ENCODE measurements at regions not wholly inside any gene's neighbourhood (a gene's known extent, or its start where the extent isn't known, plus 50 kb on each side); places are given as distances from the start of the nearest gene placed in this dataset.

GRCh38 chr2:181742922-181743722 is 62.8 kb upstream of the NEUROD1 start:
- no peak overlapping the region for H3K27ac ChIP-seq
- H3K4me1 ChIP-seq, result peaks cover 9% of the 10 kb centered on the region
- no peak overlapping the region for H3K4me3 ChIP-seq
- H3K27me3 ChIP-seq, result no peaks in the 10 kb centered on the region
- no peaks in the 10 kb centered on the region for H3K36me3 ChIP-seq
- no peak for DNase-seq (ENCODE audit: low spot score in 2 of 2)
- TF ChIP-seq POLR2A (IDR thresholded peaks at IDR 0.05), result no peak
- TF ChIP-seq POLR2AphosphoS5 (IDR thresholded peaks at IDR 0.05), result no peak
- TF ChIP-seq EP300 (IDR thresholded peaks at IDR 0.05), result no peak
- TF ChIP-seq CTCF (IDR thresholded peaks at IDR 0.05), result peak; percentile 30 to 43
- no peaks in the 10 kb centered on the region for H3K9me3 ChIP-seq
- 16% methylated on average over 6 of the region's 6 CpGs for WGBS

GRCh38 chr2:181743723-181744031 is 63.4 kb upstream of the NEUROD1 start:
- WGBS, result 75% methylated on average over 2 of the region's 2 CpGs
- no peaks in the 10 kb centered on the region for H3K27me3 ChIP-seq
- TF ChIP-seq POLR2AphosphoS5 (IDR thresholded peaks at IDR 0.05) (no peak), EP300 (IDR thresholded peaks at IDR 0.05) (no peak), POLR2A (IDR thresholded peaks at IDR 0.05) (no peak), CTCF (IDR thresholded peaks at IDR 0.05) (no peak)
- DNase-seq (ENCODE audit: low spot score in 2 of 2), result no peak
- H3K27ac ChIP-seq, result no peak overlapping the region
- H3K36me3 ChIP-seq, result no peaks in the 10 kb centered on the region
- no peak overlapping the region for H3K4me3 ChIP-seq
- peaks cover 9% of the 10 kb centered on the region for H3K4me1 ChIP-seq
- H3K9me3 ChIP-seq, result no peaks in the 10 kb centered on the region

DNA sequence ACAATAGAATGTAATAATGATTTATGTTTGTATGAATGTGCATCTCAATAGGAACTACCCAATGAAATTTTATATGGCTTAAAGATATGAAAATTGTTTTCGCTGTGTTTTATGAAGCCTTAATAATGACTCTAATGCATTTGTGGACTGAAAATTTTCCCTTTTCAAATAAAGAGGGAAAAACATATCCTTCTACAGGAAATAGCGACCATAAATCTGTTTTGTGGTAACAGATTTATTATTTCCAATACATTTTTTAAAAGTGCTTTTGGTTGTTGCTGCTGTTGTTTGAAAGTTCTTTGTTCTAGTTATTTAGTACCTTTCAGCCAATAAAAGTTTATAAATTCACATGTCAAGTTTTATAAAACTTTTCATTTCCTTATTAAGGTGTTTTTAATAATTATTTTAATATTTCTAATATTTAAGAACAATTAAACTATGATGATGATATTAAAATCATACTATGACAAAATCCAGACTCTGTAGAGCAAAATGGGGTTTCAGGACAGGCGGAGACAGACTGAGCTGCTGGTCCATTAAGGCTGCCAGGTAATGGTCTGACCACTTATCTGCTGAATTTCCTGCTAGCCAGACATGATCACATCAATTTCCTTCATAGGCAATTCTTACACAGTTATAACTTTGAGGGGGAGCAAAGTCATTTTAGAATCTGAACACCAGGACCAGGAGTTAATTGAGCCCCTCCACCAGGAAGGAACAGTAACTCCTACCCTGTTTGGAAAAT is 65.7 kb upstream of the NEUROD1 start:
- H3K27ac ChIP-seq, result no peak overlapping the region
- no peak overlapping the region for H3K4me3 ChIP-seq
- no peak for DNase-seq (ENCODE audit: low spot score in 2 of 2)
- WGBS, result 92% methylated on average over 3 of the region's 3 CpGs
- no peaks in the 10 kb centered on the region for H3K9me3 ChIP-seq
- peaks cover 9% of the 10 kb centered on the region for H3K4me1 ChIP-seq
- no peaks in the 10 kb centered on the region for H3K27me3 ChIP-seq
- TF ChIP-seq POLR2AphosphoS5 (IDR thresholded peaks at IDR 0.05), result no peak
- H3K36me3 ChIP-seq, result no peaks in the 10 kb centered on the region

GRCh38 chr2:181746844-181747243 is 66.5 kb upstream of the NEUROD1 start:
- Histone ChIP-seq H3K36me3 (no peaks in the 10 kb centered on the region), H3K27ac (no peak overlapping the region), H3K4me3 (no peak overlapping the region), H3K4me1 (peaks cover 11% of the 10 kb centered on the region), H3K27me3 (no peaks in the 10 kb centered on the region), H3K9me3 (no peaks in the 10 kb centered on the region)
- WGBS, result 65% methylated on average over 2 of the region's 2 CpGs
- TF ChIP-seq EP300 (IDR thresholded peaks at IDR 0.05) (no peak), POLR2A (IDR thresholded peaks at IDR 0.05) (no peak), CTCF (IDR thresholded peaks at IDR 0.05) (no peak), POLR2AphosphoS5 (IDR thresholded peaks at IDR 0.05) (no peak)
- DNase-seq (ENCODE audit: low spot score in 2 of 2), result no peak

- DNase-seq (ENCODE audit: low spot score in 2 of 2), result no peak
- Histone ChIP-seq H3K4me1 (peaks cover 15% of the 10 kb centered on the region), H3K9me3 (no peaks in the 10 kb centered on the region), H3K4me3 (no peak overlapping the region), H3K36me3 (no peaks in the 10 kb centered on the region), H3K27me3 (no peaks in the 10 kb centered on the region), H3K27ac (no peak overlapping the region)
- TF ChIP-seq CTCF (IDR thresholded peaks at IDR 0.05), result no peak
- TF ChIP-seq POLR2AphosphoS5 (IDR thresholded peaks at IDR 0.05), result no peak
- no peak for TF ChIP-seq EP300 (IDR thresholded peaks at IDR 0.05)
- no peak for TF ChIP-seq POLR2A (IDR thresholded peaks at IDR 0.05)
- 82% methylated on average over 8 of the region's 8 CpGs for WGBS
Observed at GRCh38 chr2:181750305-181750704, 70.0 kb upstream of the NEUROD1 start.

Measured in suprapubic skin (tissue), 4 donors.